IPS-NIHi7 (cell line): ENCODE measurements at regions not wholly inside any gene's neighbourhood (a gene's known extent, or its start where the extent isn't known, plus 50 kb on each side); places are given as distances from the start of the nearest gene placed in this dataset.

Source experiments
- DNase-seq: peaks from one replicate; pipeline ENCODE4 v3.0.0; 2012; ENCODE audit warnings: mixed read lengths; ENCODE audit errors: extremely low spot score

DNA sequence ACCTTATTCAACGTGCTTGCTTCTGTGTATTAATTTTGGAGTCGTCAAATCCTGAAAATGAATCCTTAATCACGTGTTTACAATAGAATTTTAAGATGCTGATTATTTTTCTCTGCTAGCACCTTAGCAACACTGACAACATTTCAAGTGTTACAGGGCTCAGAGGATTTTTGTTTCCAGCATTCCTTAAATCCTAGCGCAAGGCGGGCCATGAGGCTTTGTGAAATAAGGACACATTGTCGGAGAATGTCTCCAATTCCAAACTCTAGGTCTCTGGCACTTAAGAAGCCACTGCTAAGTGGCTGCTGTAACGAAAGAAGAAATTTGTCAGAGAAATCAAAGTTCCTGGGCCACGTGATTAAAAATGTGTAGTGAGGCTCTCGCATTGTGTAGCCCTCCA, 390.9 kb upstream of the CELF2 start:
- DNase-seq: no peak

DNA sequence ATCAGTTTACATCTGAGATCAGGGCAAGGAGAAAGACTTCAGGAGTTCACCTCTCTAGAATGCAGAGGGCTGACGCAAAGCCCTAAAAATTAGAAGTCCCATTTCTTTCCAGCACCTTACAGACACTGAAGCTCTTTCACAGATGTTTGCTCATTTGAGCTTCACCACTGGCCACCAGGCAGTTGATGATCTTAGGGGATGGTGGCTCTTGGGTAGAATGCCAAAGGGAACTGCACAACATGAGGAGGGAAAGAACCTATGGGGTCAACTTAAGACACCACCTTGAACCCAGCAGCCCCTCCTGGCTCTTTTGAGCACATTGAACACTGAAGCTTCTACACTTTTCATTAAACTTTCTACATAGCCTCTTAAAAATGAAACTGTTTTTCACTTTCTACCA, 390.3 kb upstream of the CELF2 start:
- no peak for DNase-seq

DNA sequence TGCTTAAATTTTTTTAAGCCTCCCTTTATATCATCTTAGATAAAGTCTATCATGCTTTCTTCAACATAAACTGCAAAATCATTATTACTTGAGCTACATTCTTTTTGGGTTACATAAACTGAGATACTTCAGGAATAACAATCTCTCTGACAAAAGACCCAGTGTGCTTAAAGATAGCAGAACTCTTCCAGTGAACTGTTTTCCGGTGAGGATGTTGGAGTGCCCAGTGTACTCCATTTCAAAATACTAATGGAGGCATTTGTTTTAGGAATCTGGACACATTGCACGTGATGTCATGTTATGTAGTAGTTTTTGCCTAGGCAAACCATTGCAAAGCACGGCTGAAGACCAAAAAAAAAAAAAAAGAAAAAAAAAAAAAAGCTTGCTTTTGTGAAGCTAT, 388.2 kb upstream of the CELF2 start:
- no peak for DNase-seq

DNA sequence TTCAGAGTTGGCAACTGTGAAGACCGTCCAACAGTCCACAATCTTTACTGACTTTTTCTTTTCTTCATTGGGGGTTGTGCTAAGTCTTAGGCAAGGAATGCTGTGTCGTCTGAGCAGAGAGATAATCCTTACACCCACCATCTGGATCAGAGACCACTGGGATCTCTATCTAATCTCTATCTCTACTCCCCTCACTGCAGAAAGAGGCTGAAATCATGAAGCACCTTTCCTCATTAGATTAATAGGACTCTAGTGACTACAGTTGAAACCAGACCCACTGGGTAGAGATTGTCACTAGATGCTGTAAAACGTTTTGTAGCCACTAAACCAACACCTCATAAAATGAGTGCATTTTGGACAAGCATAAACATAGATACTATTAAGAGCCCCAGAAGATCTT, 387.4 kb upstream of the CELF2 start:
- no peak for DNase-seq

DNA sequence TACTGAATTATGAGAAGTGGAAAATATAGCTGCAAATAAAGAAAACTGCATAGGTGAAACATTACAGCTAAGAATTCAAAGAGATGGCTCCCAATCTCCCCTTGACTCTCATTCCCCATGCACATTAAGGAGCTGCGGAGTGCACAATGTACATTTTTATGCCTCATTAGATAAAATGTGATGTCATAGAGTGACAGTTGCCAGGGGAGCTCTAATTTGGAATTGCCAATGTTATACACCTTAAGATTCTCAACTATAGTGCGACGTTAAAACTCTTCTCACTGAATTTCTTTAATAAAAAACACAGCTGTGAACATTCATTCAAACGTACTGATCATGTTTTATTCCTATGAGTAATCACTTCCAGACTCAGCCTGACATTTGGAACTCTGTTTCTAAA, 386.9 kb upstream of the CELF2 start:
- DNase-seq: no peak

DNA sequence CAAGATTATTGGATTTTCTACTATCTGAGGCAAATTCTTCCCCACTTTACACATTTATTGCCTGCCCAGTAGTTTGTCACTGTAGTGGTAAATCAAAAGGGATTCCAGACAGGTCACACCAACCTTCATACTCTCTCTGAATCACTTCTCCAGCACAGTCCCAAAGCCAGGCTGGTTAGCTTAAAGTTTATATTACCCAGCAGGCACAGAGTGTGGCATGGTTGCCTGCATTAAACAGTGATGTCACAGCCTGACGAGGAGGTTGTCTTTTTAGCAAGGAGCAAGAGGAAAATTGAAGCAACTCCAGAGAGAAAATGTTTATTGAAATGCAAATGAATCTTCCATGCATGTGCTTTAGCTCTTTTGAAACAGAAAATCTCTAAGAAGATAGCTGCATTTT, 375.5 kb upstream of the CELF2 start:
- DNase-seq: no peak

DNA sequence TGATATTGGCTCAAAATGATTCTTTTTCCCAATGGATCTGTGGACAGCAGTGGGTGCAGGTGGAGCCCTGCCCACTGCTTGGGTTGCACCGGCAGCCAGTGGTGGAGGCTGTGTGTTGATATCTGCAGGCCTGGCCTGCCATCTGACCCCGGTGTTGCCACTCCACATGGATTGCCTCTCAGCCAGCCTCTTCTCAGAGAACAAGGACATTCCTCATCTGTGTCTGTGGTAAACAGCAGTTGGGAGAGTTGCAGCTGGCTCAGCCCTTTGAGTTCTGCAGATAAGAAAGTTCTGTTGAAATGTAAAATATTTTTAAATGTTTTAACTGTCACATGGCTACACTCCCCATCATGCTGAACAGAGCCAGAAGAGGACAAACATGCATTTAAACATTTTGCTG, 374.9 kb upstream of the CELF2 start:
- peak; percentile 27 for DNase-seq

DNA sequence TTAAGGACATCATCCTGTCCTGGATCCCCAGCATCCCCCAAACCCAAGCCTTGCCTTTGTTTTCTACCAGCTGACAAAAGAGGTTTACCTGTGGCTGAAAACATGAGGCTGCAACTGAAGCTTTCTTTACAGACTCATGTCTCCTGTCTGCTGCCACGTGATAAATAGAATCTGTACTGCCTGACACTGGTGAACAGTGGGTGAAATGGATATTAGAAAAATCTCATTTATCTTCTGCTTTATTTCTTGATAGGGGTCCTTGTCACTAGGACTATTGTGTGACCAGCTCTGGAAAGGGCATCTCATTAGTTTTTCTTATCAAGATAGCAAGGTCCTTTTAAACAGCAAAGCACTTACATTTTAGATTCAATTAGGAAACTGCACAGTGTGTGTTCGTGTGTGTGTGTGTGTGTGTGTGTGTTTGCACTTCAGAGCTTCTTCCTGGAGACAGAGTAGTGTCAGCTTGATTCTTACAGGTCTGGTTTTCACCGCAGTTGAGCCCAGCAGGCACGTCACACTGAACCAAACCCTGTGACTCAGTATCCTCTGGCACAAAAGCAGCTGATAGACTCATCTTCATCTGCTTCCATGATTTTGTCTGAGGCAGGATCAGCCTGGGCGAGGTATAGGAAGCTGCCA, 373.5 kb upstream of the CELF2 start:
- DNase-seq: no peak

DNA sequence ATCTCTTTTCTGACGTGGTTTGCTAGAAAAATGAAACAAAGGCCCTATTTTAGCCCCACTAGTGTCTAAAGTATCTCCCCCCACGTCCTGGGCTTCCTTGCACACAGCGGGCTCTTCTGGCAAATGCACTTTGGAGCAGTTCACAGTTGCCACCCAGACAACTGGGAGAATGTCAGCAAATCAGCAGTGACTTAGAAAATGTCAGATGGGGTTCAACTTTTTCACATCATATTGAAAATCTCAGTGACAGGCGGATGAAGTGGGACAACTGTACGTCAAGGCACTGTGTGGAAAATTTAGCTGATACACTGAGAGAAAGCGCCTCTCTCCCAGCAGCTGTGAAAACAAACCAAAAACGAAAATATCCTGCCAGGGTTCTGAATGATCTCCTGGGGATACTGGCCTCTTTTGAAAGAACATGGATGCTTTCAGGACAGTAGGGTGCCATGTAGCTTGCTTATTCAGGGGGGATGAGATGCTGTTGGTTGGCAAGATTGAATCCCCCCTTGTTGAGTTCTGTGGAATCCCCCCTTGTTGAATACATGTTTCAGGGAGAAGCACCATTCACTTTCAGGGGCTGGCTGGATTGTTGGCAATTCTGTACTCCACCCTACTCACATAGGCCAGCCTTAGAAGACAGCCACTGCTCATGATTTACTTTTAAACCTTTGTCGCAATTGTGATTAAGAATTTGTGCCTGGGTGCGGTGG, 372.8 kb upstream of the CELF2 start:
- DNase-seq: no peak

DNA sequence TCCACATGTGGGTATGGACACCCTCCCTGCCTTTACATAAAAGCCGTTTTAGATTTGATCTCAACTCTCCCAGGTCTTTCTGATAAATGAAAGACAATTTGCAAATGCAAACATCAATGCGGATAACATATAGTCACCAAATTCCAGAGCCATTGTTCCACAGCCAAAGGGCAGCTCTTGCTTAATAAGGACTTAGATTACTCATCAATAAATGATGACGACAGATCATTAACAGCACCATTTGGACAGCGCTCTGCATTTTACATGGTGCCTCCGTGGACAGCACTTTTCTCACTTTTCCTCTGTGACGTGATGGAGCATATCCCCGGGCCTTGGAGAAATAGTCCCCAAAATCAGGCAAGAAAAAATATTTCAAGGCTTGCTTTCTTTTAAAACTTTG, 370.3 kb upstream of the CELF2 start:
- DNase-seq: no peak

DNA sequence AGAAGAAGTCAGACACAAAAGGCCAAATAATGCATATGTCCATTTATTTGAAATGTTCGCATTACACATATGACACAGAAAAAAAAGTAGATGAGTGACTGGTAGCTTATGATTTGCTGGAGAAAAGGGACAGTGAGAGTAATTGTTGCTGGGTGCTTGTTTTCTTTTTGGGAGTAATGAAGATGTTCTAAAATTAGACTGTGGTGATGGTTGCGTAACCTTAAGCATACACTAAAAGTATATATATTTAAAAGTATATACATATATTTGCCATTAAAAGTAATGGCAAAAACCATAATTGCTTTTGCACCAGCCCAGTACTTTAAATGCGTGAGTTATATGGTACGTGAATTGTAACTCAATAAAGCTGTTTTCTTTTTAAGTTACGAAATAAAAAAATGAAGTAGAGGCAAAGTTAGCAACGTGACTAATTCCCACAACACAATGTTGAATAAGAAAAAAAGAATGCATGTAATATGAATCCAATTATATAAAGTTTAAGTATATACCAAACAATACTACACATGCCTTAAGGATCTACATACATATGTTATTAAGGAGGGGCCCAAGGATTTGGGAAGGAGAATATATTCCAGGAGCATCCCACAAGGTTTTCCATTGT, 360.4 kb upstream of the CELF2 start:
- no peak for DNase-seq

DNA sequence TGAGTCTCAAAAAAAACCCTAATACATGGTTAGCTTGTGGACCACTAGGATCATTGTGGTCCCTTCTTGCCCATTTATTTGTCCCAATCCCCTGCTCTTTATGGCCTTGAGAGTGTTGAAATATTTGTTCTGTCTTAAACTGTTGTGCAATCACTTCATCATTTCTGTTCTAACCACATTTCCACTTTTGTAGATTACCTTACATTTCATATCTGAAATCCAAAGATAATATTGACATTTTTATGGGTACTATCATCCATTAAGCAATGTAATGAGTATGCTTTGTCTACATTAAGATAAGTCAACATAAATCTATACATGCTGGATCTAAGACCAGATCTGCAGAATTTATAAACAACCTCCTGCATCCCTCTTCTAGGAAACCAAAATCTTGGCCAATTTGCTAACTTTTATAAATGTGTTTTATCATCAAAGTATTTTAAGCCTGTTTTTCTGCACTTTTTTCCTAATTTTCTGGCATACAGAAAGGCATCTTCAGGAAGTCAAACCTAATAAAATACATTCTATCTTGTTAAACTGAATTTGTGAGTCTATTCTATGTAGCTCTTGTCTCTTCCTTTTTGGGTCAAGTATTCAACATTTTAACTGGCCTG, 359.4 kb upstream of the CELF2 start:
- no peak for DNase-seq

DNA sequence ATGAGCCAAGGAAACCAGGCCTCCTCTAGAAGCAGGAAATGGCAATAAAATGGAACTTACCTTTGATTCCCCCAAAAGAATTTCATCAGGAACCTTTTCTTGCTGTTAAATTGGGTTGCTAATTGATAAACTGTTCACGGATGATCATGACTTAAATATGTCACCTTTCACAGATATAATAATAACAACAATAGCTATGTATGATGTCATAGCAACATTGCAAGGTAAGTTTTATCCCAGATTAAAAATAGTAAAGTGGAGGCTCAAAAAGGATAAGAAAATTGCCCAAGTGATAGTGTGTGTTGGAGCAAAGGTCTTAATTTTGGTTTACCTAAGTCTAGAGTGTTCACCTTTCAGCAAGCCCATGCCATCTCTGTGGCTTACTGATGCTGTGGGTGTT, 357.6 kb upstream of the CELF2 start:
- DNase-seq: no peak

DNA sequence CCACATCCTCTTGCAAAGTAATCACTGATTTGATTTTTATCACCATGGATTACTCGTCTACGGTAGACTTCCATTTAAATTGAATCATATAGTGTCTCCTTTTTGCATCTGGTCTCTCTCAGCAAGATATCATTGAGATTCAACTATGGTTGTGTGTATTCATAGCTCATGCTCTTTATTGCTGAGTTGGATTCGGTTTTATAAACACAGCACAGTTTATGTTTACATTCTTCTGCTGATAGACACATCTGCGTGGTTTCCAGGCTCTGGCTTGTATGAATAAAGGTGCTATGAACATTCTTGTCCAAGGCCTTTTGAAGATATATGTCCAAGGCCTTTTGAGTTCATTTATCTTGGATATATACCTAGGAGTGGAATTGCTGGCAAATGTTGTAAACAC, 356.5 kb upstream of the CELF2 start:
- no peak for DNase-seq

DNA sequence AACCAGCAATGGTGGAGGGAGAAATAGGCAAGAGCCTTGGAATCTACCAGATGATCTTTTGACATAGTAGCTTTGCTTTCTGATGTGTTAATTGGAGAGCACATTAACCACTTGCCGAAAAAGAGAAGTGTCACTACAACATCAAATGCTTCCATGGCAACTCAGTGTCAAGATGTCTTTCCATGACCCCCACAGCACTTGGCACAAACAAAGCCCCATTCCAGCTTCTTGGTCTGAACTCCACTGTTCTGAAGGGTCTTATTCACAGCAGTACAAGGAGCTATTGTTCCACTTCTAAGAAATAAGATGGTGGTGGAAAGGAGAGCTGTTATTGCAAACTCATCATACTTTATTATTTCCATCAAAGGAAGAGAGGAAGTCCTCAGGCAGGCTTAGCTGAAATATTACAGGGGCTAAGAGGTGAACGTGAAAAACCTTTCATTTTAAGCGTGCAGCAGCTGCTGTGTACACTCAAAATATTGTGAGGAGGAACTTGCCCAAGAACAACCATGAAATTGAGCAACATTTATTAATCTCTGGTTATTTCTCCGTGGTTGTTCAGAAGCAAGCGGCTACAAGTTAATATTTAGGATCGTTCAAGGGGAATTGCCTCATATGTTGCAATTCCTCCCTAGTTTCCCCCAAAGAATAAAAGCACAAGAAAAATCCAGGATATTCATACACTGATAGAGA, 354.8 kb upstream of the CELF2 start:
- DNase-seq: no peak

DNA sequence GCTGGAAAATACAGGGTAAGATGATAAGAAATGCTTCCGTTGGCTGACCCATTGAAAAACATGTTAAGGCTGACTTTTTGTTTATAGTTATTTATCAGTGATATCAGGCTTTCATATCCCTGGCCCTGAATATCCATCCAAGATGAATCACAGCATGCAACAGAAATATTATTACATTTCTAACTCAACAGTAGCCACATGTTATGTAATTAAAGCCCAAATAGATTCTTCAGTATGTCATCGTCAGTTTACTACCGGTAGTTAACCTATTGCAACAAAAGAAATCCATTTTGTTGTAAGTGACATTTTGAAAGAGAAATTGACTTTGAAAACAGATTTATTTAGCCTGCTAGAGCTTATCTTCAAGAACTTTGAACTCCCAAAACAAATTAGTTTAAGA, 354.1 kb upstream of the CELF2 start:
- no peak for DNase-seq

DNA sequence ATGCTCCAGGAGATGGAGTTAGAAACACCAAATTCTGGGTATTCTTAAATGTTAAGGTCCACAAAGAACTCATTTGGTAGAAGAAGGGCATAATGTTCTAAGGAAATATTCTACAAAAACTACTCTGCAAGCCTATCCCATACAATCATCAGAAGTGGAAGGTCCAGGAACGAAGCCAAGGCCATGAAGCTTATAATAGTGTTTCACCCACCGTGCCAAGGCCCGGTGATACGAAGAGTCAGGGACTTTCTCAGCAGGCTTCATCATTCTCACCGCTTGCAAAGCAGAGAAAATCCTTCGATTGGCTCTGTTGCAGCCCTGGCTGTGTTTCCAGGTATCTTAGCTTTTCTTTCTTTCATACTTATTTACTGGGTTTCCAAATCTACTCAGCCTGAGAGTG, 351.9 kb upstream of the CELF2 start:
- DNase-seq: no peak

DNA sequence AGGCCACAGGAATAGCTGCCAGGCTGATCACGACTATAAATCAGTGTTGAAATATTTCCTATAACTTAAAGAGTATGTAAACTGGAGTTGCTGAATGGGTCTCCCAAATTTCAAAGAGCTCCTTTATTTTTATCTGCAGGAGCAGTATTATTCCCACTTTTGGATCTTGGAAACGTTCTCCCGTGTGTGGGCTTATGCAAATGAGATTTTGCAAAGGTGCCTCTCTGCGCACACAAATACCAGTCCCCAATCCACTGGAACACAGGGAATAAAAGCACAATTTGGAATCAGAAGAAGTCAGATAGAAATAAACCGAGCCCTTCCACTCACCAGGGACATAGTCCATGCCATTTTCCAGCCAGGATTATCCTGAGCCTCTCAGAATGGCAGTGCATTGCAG, 350.2 kb upstream of the CELF2 start:
- no peak for DNase-seq

DNA sequence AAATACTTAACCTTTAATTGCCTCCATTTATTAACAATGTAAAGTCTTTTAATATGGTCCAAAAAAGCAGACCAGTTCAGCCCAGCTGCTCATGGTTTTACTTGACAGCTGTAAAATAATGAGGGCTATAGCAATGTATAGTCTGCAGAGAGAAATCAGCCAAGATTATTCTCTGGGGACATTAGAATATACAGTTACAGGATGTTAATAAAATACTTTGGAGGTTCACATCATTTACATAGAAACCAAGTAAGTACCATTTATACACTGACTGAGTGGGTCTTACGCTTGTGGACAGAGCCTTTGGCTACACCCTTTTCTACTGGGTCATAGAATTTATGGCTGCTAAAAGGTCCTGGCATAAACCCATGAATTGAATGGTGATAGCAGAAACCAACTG, 340.7 kb upstream of the CELF2 start:
- no peak for DNase-seq

DNA sequence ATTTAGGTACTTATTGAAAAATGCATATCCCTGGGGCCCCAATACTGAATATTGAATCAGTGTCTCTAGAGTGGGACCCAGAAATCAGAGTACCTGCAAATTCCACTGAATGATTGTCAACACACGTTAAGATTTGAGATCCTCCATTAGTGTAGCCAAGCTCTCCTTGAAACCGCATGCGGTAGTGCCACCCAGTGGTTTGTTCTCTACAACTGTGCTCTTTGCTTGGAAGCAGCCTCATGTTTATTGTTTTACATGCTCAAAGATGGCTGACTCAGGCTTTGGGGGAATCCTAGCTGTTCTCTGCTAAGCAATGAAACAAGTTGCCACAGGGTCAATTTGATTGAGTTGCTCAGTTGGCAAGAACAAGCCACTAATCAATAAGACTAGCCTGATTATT, 340.2 kb upstream of the CELF2 start:
- DNase-seq: peak; percentile 73

DNA sequence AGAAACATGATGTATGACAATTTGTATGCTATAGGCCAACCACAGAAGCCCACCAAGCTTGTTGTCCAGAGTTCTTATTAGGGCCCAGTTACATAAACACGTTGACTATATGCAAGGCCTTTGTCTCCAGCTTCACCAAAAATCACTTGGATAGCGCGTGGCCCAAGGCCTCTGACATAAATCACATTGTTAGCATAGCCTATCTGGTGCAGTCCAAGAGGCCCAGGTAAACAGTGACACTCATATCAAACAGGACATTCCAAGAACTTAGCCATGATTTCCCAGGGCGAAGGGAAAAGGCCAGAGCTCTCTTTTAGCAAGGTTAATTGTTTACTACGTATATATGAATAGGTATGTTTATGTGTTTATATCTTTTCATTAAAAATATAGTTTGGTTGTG, 337.2 kb upstream of the CELF2 start:
- DNase-seq: no peak

DNA sequence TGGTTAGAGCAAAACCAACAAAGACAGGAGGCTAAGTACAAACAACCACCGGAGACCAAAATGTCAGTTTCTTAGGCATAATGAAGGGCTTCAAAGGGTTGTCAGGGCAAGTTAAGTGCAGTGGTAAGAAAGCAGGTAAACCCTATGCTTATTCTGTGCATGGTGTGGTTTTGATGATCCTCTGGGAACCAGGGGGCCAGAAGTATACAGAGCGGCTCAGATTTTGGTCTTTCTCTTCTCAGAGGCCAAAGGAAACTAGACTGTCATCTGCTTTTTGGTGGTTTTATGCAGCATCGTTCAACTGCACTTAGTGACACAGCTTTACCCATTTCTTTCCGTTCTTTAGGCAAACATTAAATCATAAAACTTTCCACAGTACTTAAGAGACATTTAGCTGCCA, 332.7 kb upstream of the CELF2 start:
- DNase-seq: no peak

DNA sequence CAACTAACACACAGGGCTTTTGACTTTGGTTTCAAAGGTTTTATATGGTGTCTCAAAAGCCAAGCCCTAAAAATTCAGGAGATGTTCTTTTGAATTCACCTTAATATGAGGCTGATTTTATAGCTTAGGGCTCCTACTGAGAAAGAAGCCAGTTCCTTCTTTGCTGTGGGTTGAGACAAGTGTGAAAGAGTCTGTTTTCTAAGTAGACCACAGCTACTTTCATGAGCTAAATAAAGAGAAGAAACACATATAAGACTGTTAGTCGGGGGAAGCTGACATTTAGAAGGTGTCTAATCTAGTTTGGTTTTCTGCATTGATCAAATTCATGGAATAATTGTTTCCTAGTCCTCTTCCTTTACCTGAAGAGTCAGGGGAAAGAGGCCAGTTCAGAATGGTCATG, 332.1 kb upstream of the CELF2 start:
- no peak for DNase-seq
